Testis (tissue), 2 donors: ENCODE measurements at regions not wholly inside any gene's neighbourhood (a gene's known extent, or its start where the extent isn't known, plus 50 kb on each side); places are given as distances from the start of the nearest gene placed in this dataset.

Experiments
- DNase-seq: peaks from one replicate; pipeline ENCODE4 v3.0.0-alpha.2; 2019
- H3K27ac ChIP-seq, 2 donors: fragments of 200-600 bp; sonication (generic); one replicate each; pipeline ENCODE4 v1.5.1; 2019
- H3K27me3 ChIP-seq: fragments of 200-600 bp; sonication (generic); one replicate; pipeline ENCODE4 v1.5.1; 2019
- H3K36me3 ChIP-seq: fragments of 200-600 bp; sonication (generic); one replicate; pipeline ENCODE4 v1.5.1; 2017; ENCODE audit warnings: low read depth; ENCODE audit errors: missing control alignments
- H3K4me1 ChIP-seq: fragments of 200-600 bp; sonication (generic); one replicate; pipeline ENCODE4 v1.5.1; 2019
- H3K4me3 ChIP-seq, 2 donors: fragments of 200-600 bp; sonication (generic); one replicate each; pipeline ENCODE4 v1.5.1; 2017 to 2019
- H3K9me3 ChIP-seq: fragments of 200-600 bp; sonication (generic); one replicate; pipeline ENCODE4 v1.5.1; 2017
- CTCF ChIP-seq, 3 experiments: fragments of 450-650 bp in 2 of 3; fragments of 200-600 bp in 1 of 3; sonication (generic) in 1 of 3; IDR thresholded peaks; one replicate each; pipeline ENCODE4 v1.5.1; 2016 to 2019; ENCODE audit warnings: antibody characterized with exemption in 3 of 3, mild to moderate bottlenecking in 2 of 3, moderate library complexity in 1 of 3
- POLR2A ChIP-seq: fragments of 450-650 bp; IDR thresholded peaks from one replicate; pipeline ENCODE4 v1.6.1; 2017; ENCODE audit warnings: antibody characterized with exemption, mild to moderate bottlenecking, moderate library complexity
- WGBS, 2 donors: methylation state at CpG; one replicate each; pipeline ENCODE4 v1.1.5; 2018; 5-methylcytosine and 5-hydroxymethylcytosine counted together
- intact Hi-C: fragments of 100-400 bp; cut with DNase I; formaldehyde crosslinking; loops from one replicate; pipeline ENCODE4 v1.15.1; 2023; ENCODE audit warnings: low total_unique reads

GRCh38 chr2:191618786-191619185, 59.1 kb upstream of the NABP1 start:
- 87 to 92% methylated on average over 2 of the region's 2 CpGs for WGBS, 2 donors

GRCh38 chr2:191620144-191620543, 57.8 kb upstream of the NABP1 start:
- Histone ChIP-seq H3K4me1 (no peaks in the 10 kb centered on the region), H3K36me3 (no peaks in the 10 kb centered on the region), H3K27ac (no peak overlapping the region), H3K27me3 (no peaks in the 10 kb centered on the region), H3K4me3 (no peak overlapping the region), H3K9me3 (no peaks in the 10 kb centered on the region)
- intact Hi-C loops = no loop called here
- no peak for TF ChIP-seq POLR2A
- no peak for TF ChIP-seq CTCF (IDR thresholded peaks at IDR 0.05)
- WGBS, 2 donors = 90 to 96% methylated on average over 1 of the region's 1 CpG
- DNase-seq = no peak

More at GRCh38 chr2:191618786-191619185, 59.1 kb upstream of the NABP1 start:
- no peak for TF ChIP-seq POLR2A
- TF ChIP-seq CTCF (IDR thresholded peaks at IDR 0.05) = no peak
- Histone ChIP-seq H3K27ac (no peak overlapping the region), H3K9me3 (no peaks in the 10 kb centered on the region), H3K36me3 (no peaks in the 10 kb centered on the region), H3K27me3 (no peaks in the 10 kb centered on the region), H3K4me1 (no peaks in the 10 kb centered on the region), H3K4me3 (no peak overlapping the region)
- intact Hi-C loops = no loop called here
- no peak for DNase-seq

- Histone ChIP-seq H3K27me3 (no peaks in the 10 kb centered on the region), H3K4me1 (no peaks in the 10 kb centered on the region), H3K36me3 (no peaks in the 10 kb centered on the region), H3K9me3 (no peaks in the 10 kb centered on the region), H3K4me3 (no peak overlapping the region), H3K27ac (no peak overlapping the region)
- no peak for TF ChIP-seq CTCF (IDR thresholded peaks at IDR 0.05)
- no peak for TF ChIP-seq POLR2A
- intact Hi-C loops = no loop called here
- DNase-seq = no peak
- WGBS, 2 donors = 87 to 90% methylated on average over 5 of the region's 5 CpGs
Measured at GRCh38 chr2:191622374-191623320, 55.3 kb upstream of the NABP1 start.

GRCh38 chr2:191625016-191625415, 52.9 kb upstream of the NABP1 start:
- WGBS, 2 donors = 86 to 96% methylated on average over 3 of the region's 3 CpGs
- DNase-seq = no peak
- intact Hi-C loops = no loop called here

More at GRCh38 chr2:191625016-191625415, 52.9 kb upstream of the NABP1 start:
- Histone ChIP-seq H3K27ac (no peak overlapping the region), H3K4me3 (no peak overlapping the region), H3K4me1 (no peaks in the 10 kb centered on the region), H3K9me3 (no peaks in the 10 kb centered on the region), H3K27me3 (no peaks in the 10 kb centered on the region), H3K36me3 (no peaks in the 10 kb centered on the region)
- TF ChIP-seq CTCF (IDR thresholded peaks at IDR 0.05) (no peak), POLR2A (no peak)
